OCI-LY7 (cell line): ENCODE measurements at regions not wholly inside any gene's neighbourhood (a gene's known extent, or its start where the extent isn't known, plus 50 kb on each side); places are given as distances from the start of the nearest gene placed in this dataset.

Experiments used
- EZH2phosphoT487 ChIP-seq: fragments of 200-600 bp; sonication (generic); IDR thresholded peaks from 2 replicates; pipeline ENCODE4 v1.6.1; 2018; ENCODE audit warnings: low read depth, borderline replicate concordance, mild to moderate bottlenecking, mixed run types, antibody characterized with exemption, low read length, moderate library complexity, mixed read lengths
- TF ChIP-seq, protein P1 (sequence below): fragments of 200-600 bp; sonication (generic); conservative IDR thresholded peaks from 2 replicates; pipeline ENCODE4 v1.5.1; 2014; ENCODE audit warnings: mild to moderate bottlenecking, antibody characterized with exemption, low read length, moderate library complexity, mixed read lengths

DNA sequence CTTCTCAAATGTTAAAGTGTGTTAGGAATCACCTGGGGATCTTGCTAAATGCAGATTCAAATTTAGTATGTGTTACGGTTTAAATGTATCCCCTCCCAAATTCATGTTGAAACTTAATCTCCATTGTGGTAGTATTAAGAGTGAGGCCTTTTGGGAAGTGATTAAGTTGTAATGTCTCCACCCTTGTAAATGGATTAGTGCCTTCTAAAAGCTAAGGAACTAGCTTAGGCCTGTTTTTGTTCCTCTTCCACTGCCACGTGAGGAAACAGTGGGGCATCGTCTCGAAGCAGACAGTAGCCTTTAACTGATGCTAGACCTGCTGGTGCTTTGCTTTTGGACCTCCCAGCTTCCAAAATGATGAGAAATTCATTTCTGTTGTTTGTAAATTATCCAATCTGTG is 52.3 kb upstream of the SEMA3D start:
- no peak for TF ChIP-seq EZH2phosphoT487
- TF ChIP-seq, protein P1, sequence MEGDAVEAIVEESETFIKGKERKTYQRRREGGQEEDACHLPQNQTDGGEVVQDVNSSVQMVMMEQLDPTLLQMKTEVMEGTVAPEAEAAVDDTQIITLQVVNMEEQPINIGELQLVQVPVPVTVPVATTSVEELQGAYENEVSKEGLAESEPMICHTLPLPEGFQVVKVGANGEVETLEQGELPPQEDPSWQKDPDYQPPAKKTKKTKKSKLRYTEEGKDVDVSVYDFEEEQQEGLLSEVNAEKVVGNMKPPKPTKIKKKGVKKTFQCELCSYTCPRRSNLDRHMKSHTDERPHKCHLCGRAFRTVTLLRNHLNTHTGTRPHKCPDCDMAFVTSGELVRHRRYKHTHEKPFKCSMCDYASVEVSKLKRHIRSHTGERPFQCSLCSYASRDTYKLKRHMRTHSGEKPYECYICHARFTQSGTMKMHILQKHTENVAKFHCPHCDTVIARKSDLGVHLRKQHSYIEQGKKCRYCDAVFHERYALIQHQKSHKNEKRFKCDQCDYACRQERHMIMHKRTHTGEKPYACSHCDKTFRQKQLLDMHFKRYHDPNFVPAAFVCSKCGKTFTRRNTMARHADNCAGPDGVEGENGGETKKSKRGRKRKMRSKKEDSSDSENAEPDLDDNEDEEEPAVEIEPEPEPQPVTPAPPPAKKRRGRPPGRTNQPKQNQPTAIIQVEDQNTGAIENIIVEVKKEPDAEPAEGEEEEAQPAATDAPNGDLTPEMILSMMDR, result no peak
